ENCODE measurements at regions not wholly inside any gene's neighbourhood (a gene's known extent, or its start where the extent isn't known, plus 50 kb on each side); places are given as distances from the start of the nearest gene placed in this dataset.

DNA sequence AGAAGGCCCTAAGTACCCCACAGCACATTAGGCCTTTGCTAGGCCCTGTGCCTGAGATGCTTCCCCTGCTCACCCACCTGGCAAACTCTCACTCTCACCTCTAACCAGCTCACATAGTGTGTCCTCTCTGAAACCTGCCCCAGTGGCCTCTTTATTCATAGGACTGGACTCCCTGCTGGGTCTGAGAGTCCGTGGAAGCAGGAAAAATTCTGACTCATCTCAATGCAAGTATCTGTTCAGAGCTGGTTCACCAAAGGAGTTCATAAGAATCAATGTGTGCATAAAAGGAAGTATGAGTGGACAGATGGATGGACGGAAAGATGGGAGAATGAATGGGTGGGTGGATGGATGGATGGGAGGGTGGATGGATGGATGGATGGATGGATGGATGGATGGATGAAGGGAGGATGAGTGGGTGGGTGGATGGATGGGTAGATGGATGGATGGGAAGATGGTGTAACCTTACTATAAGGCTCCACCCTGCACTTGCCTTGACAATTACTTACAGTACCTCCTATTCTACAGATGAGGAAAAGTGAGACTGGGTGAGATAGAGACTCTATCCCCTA lies 111.2 kb upstream of the ZMIZ1 start:
- DNase-seq (ENCODE audit: low read depth) = no peak

DNA sequence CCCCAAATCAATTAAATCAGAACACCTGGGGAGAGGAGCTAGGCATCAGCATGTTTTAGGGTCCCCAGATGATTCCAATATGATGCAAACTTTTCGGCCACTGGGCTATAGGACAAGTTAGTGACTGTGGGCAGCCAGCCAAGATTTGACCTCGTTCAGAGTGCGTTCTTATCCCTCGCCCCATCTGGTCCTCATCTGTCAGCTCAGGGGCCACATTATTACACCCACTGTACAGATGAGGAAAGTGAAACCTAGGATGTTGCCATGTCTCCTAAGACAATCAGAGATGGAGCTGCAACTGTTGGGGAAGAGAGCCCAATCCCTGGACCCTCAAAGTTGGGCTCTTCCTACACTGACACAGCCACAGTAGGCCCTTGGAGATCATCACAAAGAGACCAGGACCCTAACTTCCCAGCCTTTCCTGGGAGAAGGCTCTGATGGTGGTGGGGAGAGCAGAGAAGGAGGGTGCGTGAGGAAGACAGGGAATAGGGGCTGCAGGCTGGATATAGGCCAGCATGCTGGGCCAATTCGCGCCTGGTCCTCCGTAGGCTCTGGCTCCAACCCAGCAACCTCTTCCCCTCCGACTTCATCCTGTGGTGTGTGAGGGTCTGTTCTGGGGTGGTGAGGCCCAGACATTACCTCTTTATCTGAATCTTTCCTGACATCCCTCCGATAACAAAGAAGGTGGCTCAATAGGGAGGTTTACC lies 109.4 kb upstream of the ZMIZ1 start:
- DNase-seq (ENCODE audit: low read depth) = no peak

DNA sequence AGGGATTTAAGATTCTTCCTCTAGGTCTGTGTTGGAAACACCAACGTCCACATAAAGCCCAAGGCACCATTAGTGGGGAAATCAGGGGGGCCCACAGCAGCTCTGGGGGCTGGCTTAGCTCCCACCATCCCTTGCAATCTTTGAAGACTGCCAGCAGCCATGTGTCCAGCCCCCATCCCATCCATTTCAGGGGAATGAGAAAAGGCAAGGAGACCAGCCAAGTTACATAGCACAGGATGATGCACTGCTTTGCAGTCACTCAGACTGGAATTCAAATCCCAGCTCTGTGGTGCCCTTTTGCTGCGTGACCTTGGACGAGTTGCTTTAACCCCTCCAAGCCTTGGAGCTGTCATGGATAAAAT lies 108.9 kb upstream of the ZMIZ1 start:
- DNase-seq (ENCODE audit: low read depth) = no peak

DNA sequence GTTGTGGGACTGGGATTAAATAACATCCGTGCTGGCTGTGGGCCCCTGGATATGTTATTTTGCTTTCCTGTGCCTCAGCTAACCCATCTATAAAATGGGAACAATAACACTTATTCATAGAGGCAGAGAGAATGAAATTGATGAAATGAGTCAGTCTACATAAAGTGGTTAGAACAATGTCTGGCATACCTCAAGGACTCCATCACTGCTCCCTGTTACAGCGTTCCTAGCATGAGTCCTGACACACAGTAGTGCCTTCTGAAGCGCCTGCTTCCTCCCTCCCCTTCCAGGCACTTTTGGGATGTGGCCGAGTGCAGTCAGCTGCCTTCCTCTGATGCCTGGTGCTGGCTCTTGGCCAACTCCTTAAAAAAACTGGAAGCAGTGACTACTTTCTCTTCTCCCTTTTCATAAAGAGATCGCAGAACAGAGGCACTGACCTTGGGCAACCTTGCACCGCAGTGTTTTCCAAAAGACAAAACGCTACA lies 108.4 kb upstream of the ZMIZ1 start:
- DNase-seq (ENCODE audit: low read depth) = peak; percentile 83

DNA sequence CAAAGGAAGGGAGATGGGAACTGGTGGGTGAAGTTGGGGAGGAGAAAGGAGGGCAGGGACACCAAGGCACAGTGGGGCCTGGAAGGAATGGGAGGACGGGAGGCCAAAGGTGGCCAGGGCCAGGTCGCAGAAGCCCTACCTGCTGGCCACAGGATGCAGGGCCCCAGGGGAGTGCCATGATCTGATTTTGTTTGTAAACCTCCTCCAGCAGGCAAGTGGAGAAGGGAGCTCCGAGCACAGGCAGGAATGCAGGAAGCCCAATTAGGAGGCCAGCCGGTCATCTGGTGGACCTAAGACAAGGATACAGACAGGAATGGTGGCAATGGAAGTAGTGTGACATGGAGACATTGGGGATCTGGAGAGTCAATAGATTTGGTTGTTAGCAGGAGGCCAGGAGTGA lies 107.0 kb upstream of the ZMIZ1 start:
- DNase-seq (ENCODE audit: low read depth) = no peak

DNA sequence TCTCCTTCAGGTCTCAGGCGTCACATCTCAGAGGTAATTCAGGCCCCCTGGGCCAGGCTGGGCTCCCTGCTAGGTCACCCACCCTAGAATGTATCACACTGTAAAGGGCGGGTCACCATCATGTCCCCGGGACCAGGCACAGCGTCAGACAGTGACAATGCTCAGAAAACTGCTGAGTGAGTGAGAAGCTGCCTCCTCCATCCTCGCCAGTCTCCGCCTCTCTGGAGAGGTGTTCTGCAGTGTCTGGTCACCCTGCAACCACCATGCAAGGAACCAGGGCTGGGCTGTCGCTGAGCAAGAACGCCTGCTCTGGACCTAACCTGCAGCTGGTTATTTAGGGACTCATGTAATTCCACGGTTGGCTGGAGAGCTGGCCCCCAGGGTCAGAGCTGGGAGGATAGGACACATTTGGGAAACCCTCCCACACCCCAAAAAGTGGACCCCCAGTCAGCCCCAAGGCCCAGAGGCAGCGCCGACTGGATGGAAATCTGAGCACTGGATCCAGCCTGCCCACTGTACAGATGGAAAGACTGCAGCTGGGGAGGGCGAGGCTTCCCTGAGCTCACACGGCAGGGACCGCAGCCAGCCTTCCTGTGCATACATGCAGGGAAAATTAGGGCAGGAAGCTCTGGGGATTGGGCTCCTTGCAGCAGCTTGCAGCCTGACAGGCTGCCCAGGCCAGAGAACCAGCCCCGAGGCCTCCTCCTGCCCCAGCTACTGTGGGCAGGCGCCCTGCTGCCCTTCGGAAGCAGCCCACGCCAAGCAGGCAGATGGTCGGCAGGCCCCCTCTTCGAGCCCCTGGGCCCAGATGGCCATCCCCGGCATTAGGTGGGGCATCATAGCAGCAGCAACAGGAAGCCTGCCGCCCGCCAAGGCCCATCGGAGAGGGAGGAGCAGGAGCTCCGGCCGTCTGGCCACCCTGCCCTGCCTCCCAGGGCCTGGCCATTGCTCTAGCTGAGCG lies 105.4 kb upstream of the ZMIZ1 start:
- no peak for DNase-seq (ENCODE audit: low read depth)

DNA sequence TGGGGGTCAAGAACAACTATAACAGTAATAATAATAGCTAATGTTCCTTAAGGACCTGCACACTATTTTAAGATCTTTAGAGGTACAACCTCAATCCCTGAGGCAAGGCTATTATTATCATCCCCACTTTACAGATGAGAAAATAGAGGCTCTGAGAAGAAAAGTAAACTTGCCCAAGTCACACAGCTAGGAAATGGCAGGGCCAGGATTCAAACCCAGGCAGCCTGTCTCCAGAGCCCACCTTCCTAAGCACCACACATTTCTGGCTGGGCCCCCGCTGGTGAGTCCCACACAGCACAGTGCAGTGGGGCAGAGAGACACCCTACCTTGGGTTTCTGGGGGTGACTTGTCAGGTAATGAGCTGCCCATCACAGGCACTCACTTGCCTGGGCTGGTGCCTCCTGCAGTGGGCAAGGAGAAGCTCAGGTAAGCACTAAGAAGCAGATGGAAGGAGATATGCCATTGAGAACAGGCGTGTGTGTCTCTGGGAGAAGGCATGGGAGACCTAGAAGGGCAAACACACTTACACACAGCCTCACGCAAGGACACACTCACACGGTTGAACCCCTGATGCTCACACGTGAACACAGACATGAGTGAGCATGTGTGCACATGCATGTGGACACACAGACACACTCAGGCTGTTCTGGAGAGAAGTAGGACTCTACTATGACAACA lies 104.4 kb upstream of the ZMIZ1 start:
- no peak for DNase-seq (ENCODE audit: low read depth)

DNA sequence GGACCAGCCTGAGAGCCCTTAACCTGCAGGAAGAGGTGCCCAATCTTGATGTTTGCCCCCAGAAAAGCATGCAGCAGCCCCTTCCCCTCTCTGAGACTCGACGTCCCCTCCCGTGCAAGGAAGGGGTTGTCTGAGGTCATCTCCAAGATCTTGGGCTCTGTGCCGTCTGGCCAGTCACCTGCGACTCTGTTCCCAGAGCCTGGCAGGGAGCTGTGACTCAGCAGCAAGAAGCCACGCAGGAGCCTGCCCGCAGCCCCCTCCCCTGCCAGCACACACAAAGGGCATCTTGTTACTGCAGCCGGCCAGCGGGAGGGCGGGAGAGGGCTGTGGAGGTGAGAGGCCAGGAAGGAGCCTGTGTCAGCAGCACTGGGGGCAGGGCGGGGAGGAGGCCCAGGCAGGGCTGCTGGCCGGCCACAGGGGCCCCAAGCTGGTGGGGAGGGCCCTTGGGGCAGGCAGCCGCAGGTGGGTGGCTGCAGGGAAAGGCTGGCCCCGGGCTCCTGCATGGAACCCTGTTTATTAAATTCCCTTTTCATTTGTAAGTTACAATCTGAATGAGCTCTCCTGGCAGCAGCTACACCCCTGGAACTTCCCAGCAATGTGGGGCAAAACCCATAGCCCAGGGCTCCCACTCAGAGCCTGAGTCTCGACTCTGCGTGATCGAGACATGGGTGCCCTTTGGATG lies 103.7 kb upstream of the ZMIZ1 start:
- DNase-seq (ENCODE audit: low read depth) = peak; percentile 87

DNA sequence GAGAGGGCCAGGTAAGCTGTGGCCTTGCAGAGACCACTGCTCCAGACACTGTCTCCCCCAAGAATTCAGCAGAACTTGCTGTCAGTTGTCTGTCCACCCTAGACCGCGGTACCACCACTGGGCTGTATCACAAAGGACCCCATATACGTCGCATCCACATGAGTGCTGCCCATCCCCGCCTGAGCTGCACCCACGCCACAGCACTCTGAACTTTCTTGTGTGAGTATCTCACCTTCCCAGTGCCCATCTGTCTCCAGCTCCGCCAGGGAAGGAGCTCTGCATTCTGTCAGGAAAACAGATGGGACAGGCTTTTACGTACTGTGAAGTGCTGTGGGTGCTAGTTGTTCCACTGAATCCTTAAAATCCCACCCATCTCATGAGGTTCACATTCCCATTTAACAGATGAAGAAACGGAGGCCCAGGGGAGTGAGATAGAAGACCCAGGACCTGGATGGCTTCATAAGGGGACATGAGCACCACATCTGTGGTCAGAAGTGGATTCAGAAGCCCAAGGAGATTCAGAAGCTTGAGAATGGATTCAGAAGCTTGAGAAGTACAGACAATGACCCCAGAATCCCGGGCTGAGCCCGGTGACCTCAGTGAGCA lies 102.5 kb upstream of the ZMIZ1 start:
- no peak for DNase-seq (ENCODE audit: low read depth)

DNA sequence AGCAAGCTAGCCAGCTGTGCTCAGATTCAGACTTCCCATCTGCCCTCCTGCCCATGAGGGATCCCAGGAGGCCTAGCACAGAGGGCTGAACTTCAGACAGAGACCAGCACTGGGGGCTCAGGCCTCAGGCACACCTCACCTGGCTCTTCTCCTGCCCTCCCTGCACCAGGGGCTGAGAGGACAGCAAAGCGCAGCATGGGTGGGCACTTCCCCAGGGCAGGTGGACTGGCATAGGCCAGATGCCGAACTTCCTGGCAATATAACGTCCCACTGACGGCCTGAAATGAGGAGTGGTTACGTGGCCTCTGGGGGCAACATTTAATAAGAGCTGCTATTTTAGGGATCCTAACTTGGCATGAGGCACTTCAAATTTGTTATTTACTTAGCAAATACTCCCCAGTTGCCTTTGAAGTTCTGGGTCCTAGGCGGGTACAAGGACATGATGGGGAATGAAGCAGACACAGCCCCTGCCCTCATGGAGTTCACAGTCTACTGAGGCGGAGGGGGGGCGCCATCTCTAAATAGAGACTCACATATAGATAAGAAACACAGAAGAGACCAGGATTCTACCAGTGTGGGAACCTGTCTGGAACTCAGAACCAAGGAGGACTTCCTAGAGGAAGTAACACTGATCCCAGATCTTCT lies 101.8 kb upstream of the ZMIZ1 start:
- no peak for DNase-seq (ENCODE audit: low read depth)

DNA sequence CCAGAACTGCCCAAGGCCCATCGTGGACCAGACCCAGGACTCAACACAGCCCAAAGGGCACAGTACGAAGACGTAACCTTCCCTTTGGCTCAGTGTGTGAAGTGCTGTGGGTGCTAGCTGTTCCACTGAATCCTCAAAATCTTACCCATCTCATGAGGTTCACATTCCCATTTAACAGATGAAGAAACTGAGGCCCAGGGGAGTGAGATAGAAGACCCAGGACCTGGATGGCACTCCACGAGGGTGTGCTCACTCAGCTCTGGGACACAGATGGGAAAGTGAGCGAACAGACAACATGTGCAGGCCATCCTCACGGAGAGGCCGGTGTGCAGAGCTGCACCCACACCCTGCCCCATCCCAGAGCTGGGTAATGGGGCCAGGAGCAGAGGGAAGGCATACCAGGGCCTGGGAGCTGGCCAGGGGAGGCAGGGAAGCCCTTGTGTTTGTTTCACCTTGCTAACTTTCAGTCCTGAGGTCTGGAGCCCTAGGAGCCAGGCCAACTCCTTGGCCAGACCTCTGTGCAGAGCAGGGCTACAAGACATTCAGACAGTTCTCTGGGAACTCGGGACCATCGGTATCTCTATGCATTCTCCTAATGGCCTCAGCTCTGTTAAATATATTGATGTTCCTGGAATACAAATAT lies 100.3 kb upstream of the ZMIZ1 start:
- DNase-seq (ENCODE audit: low read depth) = no peak

DNA sequence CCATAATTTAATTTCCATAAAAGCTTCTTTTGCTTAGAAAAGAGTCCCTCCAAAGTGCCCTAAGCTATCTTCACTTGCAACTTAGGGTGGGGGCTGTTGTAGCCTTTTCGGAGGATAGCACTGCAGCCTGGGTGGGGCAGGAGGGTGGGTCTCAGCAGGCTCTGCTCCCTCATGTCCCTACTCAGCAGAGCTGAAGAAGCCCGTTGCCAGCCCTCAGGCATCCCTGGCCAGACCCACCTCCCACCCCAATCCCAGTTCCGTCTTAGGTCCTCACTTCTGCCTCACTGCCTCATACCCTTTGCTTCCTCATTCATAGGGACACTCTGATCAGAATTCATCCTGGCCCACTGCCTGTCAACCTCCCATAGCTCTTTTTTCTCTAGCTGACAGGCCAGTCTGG lies 99.8 kb upstream of the ZMIZ1 start:
- DNase-seq (ENCODE audit: low read depth) = no peak

DNA sequence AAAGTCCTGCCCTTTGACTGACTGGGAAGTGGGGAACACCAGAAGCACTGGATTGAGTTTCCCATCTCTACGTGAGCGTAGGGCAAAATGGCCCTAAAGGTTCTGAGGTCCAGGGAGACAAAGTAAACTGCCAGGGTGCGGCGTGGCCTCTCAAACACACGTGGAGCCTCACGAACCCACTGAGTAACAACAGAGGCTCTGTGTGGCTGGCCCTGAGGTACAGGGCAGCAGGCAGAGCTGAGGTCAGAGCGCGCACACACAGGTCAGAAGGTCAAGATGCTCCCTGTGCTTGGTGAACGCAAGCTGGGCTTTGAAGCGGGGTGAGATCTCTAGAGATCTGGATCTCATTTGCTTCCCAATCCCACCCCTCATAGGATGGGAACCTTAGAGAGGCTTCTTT lies 99.0 kb upstream of the ZMIZ1 start:
- DNase-seq (ENCODE audit: low read depth) = no peak

DNA sequence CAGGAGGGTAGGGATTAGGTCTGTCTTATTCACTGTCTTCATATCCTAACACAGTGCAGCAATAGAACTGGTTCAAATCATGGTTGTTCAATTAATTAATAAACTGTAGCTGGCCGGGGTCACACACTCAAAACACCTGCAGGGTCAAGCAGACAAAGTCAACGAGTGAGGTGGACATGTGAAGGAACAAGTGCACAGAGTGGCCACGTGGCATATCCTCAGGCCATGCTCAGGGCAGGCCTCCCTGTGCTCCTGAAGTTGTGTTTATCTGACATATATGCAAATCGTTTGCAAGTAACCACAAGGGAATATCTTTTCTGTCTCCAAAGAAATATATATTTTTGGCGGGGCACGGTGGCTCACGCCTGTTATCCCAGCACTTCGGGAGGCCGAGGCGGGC lies 98.5 kb upstream of the ZMIZ1 start:
- DNase-seq (ENCODE audit: low read depth) = no peak

DNA sequence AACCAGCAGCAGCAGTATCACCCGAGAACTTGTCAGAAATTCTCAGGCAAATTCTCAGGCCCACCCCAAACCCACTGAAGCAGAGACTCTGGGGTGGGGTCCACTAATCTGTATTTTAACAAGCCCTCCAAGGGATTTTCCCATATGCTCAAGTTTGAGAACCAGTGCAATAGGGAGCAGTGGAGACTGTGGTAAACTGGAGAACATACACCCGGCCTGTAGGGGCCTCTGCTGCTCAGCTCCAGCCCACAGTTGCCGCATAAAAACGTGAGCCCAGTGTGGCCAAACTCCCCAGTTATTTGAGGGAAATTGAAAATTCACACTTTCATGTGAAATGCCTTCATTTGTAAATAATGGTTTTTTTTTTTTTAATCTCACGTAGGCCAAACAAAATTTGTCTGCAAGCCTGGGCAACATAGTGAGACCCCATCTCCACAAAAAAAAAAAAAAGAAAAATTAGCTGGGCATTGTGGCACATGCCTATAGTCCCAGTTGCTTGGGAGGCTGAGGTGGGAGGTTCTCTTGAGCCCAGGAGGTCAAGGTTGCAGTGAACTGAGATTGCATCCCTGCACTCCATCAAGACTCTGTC lies 97.6 kb upstream of the ZMIZ1 start:
- DNase-seq (ENCODE audit: low read depth) = no peak

DNA sequence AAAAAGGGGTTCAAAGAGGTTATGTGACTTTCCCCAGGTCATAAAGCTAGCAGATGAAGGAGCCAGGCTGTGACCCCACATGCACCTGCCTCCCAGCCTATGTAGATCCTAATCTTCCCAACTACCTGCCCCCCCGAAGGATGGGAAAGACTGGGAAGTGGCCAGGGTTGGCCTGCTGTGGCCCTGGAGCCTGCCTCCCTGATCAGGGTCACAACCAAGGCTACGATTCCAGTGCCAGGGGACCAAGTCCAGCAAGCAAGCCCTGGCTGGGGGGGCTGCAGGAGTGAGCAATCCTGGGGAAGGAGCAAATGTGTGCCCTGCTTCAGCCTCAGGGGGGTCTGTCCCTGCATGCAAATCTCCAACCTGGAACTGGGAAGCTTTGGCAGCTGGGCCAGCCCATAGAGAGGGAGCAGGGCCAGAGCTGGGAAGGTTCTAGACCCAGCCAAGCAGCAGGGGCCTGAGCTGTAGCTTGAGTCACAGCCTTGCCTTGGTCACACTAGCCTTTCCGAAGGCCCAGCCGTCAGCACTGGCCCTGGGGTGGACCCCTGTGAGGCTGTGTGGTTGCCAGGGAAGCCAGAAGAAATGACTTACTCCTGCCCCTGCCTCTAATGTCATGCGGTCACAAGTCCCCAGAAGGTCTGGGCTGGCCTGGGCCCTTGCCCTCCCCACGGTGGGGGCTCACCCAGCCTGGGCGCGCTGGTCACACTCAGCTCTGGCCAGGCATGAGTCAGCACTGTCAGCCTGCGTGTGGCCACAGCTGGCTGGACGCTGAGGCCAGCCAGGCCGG lies 96.4 kb upstream of the ZMIZ1 start:
- DNase-seq (ENCODE audit: low read depth) = peak; percentile 61

DNA sequence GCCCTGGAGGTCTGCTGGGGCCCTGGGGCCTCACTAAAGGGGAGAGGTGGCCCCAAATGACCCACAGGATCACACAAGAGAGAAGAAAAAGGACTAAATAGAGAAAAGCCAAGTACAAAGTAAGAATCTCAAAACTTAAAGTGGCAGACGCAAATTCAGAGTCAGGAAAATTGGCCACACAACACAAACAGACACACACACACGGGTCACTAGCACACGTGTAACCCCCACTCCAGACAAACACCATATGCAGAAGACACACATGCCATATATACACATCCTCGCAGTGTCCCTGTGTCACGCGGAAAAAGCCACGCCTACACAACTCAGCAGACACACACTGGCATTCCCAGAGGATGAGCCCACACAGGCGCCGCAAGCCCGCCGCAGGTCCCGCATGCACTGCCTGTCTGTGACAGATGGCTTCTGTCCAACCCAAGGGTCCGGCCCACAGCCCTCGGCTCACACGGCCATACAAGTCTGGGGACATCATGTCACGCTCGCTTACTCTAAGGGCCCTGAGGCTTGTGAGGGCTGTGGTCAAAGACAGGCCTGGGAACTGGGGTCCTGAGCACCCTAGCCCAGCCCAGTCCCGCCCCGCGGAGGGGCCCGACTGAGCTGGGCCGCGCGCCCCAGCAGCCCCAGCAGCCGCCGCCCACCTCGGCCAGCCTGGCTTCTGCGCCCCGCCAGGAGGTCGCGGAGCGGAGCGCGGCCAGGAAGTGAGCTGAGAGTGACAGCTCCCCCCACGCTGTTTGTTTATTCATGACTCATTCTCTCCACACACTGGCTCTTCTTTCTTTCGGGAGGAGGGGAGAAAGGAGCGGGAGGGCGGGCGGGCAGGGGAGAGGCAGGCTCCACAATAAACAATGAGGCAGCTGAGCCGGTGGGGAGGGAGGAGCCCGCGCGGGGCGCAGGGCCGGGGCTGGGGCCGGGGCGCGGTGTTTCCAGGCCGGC lies 95.5 kb upstream of the ZMIZ1 start:
- peak; percentile 93 for DNase-seq (ENCODE audit: low read depth)

Measured in Daoy (cell line).